ENCODE measurements at regions not wholly inside any gene's neighbourhood (a gene's known extent, or its start where the extent isn't known, plus 50 kb on each side); places are given as distances from the start of the nearest gene placed in this dataset.

DNA sequence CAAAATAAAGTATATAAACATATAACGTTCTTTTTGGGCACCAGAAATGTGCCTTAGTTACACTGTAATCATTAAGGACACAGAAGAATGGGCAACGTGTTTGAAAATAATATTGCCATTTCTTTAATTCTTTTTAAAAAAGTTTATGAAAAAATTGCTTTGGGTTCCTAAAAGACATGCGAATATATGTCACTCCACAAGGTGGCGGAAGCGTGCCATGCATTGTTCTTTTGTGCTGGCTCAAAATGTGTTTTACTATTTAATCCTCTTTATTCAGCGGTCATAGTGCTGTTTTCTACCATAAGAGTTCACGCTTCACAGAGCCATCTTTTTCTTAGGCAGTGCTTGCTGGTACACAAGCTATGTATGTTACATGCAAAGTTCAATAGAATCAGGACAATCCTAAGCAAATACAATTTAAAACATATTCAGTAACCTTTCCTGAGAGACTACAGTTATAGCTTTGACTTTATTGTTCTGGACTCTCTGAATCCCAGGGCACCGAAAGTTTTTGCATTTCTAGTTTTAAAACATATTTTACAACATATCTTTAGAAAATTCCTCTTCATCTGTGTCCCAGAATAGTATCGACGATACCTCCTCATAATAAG, 147.8 kb upstream of the ERBB4 start:
- peak; percentile 93 for FAIRE-seq

DNA sequence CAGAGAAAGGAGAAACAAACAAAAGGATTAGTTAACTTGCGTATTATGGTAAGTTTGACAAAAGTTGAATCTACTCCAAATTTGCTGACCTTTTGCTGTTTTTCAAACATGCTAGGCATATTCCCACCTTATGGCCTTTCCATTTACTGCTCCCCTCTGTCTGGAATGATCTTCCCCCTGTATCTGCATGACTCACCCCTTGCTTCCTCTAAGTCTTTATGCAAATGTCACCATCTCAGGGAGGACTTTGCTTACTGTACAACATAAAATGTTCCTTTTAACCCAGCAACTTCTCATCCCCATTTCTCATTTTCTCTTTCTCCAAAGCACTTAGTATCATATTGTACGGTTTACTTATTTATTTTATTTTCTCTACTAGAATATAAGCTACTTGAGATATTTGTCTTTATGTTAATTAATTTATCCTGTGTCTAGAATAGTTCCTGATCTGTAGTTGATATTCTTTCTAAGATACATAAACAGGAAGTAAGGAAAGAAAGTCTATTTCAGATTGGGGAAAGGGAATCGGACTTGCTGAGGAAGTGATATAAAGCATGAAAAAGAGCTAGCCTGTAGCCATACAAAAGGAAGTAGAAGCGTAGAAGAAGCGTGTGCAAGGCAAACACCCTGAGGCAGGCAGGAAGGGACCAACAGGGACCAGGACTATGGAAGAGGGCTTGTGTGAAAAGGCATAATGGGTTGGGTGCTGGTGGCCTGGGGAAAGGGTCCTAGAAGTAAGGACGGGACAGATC, 144.9 kb upstream of the ERBB4 start:
- FAIRE-seq = no peak

DNA sequence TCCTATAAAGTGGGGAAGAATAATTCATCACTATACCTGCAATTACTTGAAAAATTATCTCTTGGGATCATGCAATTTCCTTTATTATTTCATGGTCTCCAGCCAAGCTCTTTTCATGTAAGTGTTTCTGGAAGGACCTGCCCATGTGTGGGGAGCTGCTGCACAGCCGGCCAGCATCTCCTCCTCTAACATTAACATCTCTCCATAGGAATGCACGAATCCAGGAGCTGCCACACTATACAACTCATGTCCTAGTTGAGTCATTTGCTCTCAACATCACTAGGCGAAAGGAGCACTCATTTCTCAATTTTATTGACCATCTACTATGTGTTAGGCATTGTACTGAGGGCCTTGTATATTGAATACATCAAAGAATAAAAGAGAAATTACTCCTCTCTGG, 144.3 kb upstream of the ERBB4 start:
- no peak for FAIRE-seq

DNA sequence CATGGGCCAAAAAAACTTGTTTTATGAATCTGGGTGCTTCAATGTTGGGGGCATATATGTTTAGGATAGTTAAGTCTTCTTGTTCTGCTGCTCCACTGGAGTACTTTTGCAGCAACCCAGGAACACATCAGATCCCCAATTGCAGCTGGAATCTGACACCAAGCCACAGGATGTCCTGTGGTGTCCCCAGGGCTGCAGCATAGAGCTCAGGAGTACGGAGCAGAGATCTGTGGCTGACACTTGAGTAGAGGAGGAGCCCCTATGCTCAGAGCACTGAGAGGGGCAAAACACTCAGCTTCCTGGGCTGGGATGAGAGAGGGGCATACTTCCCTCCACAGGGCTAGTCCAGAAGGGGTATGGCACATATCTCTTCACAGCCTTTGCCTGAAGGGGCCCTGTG, 138.9 kb upstream of the ERBB4 start:
- FAIRE-seq = no peak

DNA sequence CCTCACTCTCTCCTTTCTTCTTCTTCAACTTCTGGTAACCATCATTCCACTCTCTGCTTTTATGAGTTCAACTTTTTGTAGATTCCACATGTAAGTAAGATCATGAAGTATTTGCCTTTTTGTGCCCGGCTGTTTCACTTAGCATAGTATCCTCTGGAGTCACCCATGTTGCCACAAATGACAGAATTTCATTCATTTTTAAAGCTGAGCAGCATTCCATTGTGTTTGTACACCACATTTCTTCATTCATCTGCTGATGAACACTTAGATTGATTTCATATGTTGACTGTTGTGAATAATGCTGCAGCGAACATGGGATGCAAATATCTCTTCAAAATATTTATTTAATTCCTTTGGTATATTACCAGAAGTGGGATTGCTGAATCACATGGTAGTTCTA, 133.6 kb upstream of the ERBB4 start:
- FAIRE-seq = no peak

DNA sequence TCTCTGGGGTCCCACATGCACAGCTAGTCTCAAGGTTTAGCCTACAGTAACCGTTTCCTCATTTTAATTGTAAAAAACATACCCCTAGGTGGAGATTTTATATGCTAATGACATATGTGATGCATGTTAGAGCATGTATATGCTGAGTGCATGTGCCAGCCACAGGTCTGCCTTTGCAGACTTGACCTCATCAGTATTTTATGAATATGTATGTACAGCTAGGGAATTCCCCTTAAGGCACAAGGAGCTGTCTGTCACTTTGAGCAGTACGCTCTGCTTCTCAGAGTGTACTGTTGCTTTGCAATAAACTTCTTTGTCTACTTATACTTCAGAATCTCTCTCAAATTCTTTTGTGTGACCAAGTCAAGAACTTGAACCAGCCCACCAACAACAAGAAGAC, 131.2 kb upstream of the ERBB4 start:
- FAIRE-seq = no peak

DNA sequence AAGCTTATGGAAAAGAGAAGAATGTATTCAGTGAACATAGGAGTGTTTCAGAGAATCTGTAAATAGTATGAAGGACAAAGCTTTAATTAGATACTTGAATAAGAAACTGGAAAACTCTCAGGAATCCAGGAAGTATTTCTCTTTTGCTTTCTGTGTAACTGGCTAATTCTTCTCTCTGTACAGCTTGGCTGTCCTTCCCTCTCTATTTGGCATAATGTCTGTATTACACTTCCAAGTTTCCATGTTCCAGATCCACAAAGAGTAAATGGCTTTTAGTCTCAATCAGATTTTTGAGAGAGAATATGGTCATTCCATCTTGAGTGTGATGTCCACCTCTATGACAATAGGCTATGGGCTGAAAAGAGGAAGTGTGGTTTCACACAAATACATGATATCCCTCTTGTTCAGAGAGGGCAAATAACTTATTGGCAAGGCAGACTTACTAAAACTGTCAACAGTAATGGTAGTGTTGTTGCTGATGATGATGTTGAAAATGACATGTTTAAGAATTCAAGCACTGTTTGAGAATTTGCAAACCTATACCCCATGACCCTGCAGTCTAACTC, 129.2 kb upstream of the ERBB4 start:
- FAIRE-seq = no peak

DNA sequence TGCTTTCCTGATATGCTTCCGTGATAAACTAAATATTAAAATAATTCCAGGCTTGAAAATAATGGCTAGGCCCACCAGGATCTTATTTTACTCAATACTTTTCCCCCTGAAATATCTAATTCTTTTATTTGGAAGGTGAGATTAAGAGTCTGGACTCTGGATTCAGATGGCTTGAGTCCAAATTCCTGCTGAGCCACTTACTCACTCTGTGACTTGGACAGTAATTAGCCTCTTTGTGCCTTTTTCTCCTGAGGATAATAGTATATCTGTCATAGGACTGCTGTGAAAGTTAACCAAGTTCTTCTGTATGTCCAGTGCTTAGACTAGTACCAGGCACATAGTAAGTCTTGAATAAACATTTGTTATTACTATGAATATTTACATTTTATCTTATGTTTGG, 127.3 kb upstream of the ERBB4 start:
- FAIRE-seq = no peak

DNA sequence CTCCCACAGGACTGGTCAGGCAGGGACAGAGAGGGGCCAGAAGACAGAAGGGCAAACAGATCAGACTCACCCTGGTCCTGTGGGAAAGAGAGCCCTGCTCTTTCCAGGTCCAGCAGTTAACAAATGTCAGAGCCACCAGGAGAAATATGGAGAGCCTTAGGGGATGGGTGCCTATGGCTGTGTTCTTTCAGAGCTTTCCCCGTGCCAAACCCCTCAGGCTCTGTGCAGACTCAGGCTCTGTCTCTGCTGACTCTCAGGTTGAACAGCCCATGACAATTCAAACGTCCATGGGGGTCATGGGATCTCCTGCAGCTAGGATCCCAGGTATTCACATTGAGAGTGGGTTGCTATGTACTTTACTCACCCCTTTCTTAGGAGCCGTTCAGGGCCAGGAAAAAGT, 120.8 kb upstream of the ERBB4 start:
- no peak for FAIRE-seq

DNA sequence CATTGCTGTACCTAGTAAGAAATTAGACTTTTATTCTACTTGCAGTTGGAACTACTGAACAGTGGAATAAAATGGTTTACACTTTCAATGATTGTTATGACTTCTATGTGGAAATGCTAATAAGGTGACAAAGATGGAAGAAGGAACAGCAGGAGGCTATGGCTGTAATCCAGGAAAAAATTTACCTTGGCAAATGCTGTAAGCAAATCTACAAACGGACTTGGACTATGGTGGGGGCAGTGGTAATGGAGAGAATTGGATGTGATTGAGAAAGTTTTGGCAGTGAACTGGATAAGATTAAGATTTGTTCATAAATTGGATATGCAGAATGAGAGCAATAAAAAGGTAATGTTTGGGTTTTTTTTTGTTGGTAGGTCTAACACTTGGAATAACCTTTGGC, 111.0 kb upstream of the ERBB4 start:
- FAIRE-seq = no peak

DNA sequence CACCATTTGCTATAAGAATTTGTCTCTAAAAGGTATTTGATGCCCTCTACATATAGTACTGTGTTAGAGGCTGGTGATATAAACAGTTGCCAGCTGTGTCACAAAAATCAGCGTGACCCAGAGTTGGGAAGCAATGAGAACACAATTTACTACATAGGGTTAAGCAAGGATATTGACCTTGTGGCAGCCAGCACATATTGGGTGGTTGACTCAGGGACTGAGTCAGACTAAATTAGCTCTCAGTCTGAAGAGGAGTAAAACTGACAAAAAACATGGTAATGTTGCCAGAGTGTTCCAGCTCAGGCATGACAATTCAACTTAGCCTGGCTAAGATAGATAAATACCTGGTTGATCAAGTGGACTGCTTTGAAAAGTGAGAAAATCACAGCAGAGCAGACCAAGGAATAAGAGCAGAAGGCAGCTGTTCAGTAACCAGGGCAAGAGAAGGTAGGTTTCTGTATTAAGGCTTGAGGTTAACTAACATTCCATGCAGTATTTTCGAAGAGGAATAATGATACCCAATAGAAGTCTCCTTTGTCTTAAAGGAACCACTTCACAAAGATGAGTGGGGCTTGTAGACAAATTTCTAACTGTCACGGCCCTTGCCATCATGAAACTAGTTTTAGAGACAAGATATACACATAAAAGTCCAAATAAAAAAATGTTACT, 108.2 kb upstream of the ERBB4 start:
- no peak for FAIRE-seq

DNA sequence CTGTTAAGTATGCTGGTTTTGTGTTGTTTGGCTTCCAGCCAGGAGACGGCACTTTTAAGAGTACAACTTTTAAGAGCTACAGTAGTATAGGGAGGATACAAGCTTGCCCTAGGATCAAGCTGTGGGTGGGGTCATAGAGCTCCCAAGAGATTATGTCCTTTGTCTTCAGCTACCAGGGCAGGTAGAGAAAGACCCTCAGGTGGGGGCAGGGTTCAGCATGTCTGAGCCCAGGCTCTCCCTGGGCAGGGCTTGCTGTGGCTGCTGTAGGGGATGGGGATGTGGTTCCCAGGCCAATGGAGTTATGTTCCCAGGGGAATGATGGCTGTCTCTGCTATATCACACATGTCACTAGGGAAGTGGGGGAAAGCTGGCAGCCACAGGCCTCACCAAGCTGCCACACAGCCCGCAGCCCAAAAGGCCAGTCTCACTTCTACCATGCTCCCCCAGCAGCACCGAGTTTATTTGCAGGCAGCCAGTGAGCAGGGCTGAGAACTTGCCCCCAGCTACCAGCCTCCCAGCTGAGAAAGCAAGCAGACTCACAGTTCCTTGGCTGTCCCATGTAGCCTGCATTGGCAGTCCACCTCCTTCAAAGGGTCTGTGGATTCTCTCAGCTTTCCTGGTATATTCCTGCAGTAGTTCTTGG, 105.7 kb upstream of the ERBB4 start:
- FAIRE-seq = no peak

DNA sequence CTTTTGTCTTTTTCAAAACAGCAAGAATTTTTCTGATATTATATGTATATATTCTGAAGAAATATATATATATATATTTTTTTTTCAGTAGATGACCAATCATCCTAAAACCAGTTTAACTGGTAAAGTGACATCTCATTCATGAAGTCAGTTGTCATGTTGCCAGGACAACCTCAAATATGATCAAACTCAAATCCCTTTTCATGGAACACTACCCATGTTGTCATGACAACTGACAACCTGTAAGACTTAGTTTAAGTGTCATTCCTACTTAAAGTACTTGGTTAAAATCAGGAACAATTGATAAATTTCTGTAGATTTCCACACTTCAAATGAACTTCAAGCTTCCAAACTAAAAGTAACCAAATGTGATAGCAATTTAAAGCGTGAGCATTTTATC, 101.8 kb upstream of the ERBB4 start:
- no peak for FAIRE-seq

DNA sequence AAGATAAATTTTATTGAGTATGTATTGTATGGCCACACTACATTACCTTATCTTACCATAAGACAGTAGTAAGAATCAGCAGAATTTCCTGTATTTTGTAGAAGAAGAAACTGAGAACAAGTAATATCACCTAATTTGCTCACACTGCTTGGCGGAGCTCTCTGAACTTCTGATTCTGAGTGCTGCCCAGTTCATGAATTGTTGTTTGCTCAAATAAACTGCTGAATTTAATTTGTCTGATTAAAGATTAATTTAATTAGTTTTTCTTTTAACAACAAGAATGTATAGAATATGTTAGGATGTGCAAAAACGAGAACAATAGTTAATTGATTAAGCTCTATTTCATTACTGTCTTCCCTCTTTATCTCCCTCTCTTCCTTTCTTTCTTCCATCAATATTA, 100.1 kb upstream of the ERBB4 start:
- no peak for FAIRE-seq

DNA sequence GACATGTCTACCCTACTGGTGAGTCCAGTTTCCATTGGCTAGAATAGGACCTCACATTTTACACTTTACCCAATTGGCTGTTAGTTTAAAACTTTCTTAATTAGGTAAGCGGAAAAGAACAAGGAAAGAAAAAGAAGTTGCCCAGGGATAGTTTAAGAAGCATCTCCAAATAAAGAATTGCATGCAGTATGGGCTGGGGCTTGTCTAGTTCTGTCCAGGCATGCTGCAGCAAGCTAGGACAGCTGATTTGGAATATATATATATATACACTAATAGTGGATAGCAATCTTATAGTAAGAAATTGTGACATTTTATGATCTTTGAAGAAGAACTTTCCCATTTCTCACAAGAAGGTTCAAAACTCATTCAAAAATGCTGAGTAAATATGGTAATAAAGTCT, 90.0 kb upstream of the ERBB4 start:
- FAIRE-seq = no peak

DNA sequence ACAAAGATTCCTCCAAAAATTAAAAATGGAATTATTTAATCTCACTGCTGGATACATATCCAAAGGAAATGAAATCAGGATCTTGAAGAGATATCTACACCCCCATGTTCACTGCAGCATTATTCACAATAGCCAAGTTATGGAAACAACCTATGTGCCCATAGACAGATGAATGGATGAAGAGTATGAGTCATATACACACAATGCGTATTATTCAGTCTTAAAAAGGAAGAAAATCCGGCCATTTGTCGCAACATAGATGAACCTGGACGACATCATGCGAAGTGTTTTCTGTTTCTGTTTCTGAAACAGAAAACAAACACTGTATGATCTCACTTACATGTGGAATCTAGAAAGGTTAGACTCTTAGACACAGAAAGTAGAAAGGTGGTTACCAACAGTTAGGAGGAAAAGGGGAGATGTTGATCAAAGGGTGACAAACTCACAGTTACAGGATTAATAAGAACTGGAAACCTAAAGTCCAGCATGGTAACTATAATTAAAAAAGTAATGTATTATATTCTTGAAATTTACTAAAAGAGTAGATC, 87.8 kb upstream of the ERBB4 start:
- FAIRE-seq = no peak

DNA sequence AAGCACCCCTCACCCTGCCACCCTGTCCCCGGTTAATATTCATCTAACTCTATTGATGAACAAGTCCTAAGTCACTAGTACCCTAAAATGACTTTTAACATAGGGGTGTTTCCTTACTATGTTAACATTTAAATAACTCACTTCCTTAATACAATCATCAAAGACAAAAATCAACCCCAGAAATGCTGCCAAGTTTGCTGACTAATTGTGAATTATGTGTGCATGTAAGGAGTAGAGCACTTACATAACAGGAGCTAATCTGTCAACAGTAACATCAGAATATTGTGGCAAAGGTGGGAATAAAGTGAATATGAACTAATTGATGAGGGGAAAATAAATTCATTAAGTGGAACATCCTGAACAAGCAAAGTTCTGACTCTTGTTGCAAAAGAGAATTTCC, 81.4 kb upstream of the ERBB4 start:
- no peak for FAIRE-seq

DNA sequence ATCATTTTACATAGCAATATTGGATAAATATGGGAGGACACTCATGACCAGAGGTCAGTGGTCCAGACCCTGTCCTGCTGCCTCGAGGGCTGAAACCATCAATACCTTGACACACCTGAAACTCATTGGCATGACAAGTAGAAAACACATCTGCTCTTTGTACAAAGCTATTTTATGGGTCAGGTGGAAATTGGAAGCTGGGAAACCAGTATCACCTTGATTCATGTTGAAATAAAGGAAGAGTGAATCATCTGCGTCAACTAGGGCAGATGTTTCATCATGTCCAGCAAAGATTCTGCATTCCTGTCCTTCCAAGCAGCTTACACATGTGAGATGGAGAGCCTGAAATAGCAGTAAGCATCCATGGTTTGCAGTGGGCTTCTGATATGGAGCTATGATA, 80.0 kb upstream of the ERBB4 start:
- FAIRE-seq = no peak

DNA sequence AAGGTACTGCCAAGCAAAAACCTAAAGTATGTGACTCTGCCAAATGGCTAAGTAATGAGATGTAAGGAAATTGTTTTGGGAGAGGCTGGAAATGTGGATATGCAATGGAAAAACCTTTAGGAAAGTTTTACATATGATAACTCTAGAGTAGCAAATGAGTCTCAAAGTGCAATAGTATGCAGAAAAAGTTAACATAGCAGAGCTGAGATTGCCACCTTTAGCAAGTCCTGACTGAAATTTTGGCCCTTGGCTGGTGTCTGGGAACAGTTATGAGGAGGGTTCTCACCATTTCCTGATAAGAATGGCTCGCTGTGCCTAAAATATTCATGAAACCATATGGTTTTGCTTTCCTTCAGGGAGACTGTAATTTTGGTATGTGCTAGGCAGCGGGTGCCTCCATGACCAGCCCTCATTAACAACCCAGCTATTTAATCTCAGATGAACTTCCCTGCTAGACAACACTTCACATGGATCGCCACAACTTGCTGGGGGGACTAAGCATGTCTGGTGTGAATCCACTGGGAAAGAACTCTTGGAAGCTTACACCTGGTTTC, 72.3 kb upstream of the ERBB4 start:
- no peak for FAIRE-seq

DNA sequence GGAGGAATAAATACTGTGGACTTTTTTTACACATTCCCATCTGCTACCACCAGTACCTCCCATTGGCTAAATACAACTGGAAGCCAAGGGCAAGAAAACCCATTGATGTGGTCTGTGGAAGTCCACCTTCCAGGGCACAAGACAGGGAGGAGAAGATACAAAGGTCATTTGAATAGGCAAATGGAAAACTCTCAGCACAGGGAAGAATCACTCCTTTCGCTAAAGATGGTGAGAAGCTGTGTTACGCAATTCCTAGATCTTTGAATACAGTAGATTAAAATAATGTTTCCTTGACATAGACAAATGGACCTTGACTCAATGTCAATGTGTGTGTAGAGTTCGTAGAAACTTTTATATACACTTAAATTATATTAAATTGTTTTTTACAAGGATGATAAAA, 70.9 kb upstream of the ERBB4 start:
- no peak for FAIRE-seq

DNA sequence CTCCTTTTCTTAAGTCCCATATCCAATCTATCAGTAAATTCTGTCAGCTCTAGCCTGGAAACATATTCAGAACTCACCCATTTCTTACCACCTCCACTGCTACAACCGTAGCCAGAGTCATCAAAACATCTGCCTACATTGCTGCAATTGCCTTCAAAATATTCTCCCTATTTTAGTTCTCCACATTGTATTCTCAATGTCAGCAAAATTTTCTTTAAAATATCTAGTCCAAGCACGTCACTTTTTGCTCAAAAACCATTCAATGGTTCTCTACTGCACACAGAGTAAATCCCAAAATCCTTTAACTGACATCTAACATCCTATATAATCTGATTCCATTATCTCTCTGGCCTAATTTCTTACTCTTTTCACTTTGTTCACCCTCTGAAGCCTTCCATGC, 68.5 kb upstream of the ERBB4 start:
- no peak for FAIRE-seq

DNA sequence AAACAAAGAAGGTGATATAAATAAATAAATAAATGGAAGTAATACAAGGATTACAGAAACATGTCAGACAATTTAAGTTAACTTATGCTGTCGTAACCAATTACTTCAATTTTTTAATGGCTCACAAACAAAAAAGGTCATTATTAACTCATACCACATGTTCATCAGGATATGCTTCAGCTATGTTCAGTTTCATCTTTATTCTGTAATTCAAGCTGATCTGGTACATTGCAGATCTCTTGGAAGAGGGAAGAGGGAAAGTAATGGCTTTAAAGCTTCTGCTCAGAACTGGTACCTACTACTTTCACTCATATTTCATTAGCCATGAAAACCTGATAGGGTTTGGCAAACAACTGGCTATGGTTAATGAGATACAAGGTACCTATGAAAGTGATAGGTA, 67.6 kb upstream of the ERBB4 start:
- no peak for FAIRE-seq

DNA sequence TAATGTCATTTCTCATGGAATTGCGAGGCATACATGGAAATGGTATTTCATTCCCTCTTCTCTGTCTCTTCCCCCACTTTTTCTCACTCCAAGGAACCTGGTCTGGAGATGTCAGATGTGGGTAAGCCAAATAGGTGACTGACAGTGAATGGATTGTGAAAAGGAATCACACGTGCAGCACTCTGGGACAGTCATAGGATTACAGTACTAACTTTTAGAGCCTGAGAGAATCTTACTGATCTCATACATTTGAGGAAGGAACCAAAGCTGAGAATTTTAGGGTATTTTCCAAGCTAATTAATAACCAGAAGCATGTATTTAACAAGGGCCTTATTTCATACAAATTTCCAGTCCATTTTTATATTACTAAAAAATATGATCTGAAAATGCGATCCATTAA, 58.1 kb upstream of the ERBB4 start:
- no peak for FAIRE-seq

Measured in TTC549 (cell line).